H9 (cell line): ENCODE measurements at regions not wholly inside any gene's neighbourhood (a gene's known extent, or its start where the extent isn't known, plus 50 kb on each side); places are given as distances from the start of the nearest gene placed in this dataset.

Source experiments
- DNase-seq: peaks from one replicate; pipeline ENCODE4 v3.0.0-alpha.2; 2017
- H2AFZ ChIP-seq: one replicate; pipeline ENCODE4 v1.6.1; 2013; ENCODE audit warnings: mild to moderate bottlenecking, low read length, control low read depth, moderate library complexity
- H2AK5ac ChIP-seq: 2 replicates; pipeline ENCODE4 v1.6.1; 2013; ENCODE audit warnings: low read length, control low read depth, mixed read lengths; ENCODE audit not compliant: insufficient read length
- H2BK120ac ChIP-seq: one replicate; pipeline ENCODE4 v1.6.1; 2013; ENCODE audit warnings: low read depth, mild to moderate bottlenecking, low read length, control low read depth, inconsistent platforms; ENCODE audit not compliant: poor library complexity, severe bottlenecking
- H2BK12ac ChIP-seq: 2 replicates; pipeline ENCODE4 v1.6.1; 2013; ENCODE audit warnings: low read length, control low read depth, mixed read lengths, low read depth; ENCODE audit not compliant: insufficient read length
- H2BK15ac ChIP-seq: 2 replicates; pipeline ENCODE4 v1.6.1; 2013; ENCODE audit warnings: low read depth, low read length, control low read depth
- H2BK20ac ChIP-seq: one replicate; pipeline ENCODE4 v1.6.1; 2013; ENCODE audit warnings: low read depth, mild to moderate bottlenecking, low read length, control low read depth, inconsistent platforms; ENCODE audit not compliant: poor library complexity, severe bottlenecking
- H2BK5ac ChIP-seq: 2 replicates; pipeline ENCODE4 v1.6.1; 2013; ENCODE audit warnings: low read length, control low read depth, mixed read lengths; ENCODE audit not compliant: insufficient read length
- H3K14ac ChIP-seq: 2 replicates; pipeline ENCODE4 v1.6.1; 2013; ENCODE audit warnings: low read length, control low read depth; ENCODE audit not compliant: insufficient read depth
- H3K18ac ChIP-seq: 2 replicates; pipeline ENCODE4 v1.6.1; 2013; ENCODE audit warnings: low read depth, mild to moderate bottlenecking, mixed read lengths, low read length, control low read depth; ENCODE audit not compliant: insufficient read length
- H3K23ac ChIP-seq: 2 replicates; pipeline ENCODE4 v1.6.1; 2013; ENCODE audit warnings: low read length, control low read depth, mixed read lengths, low read depth; ENCODE audit not compliant: insufficient read length
- H3K23me2 ChIP-seq: 2 replicates; pipeline ENCODE4 v1.6.1; 2013; ENCODE audit warnings: low read depth, mild to moderate bottlenecking, mixed read lengths, low read length, control low read depth; ENCODE audit not compliant: insufficient read length, poor library complexity, severe bottlenecking
- H3K27ac ChIP-seq: 2 replicates; pipeline ENCODE4 v1.5.1; 2013; ENCODE audit warnings: low read length, control low read depth, mixed read lengths, low read depth; ENCODE audit not compliant: insufficient read length
- H3K27me3 ChIP-seq: 2 replicates; pipeline ENCODE4 v1.6.1; 2013; ENCODE audit warnings: low read length, control low read depth, inconsistent platforms; ENCODE audit not compliant: insufficient read depth
- H3K4ac ChIP-seq: 2 replicates; pipeline ENCODE4 v1.6.1; 2013; ENCODE audit warnings: low read depth, mild to moderate bottlenecking, control low read depth, inconsistent platforms, low read length, moderate library complexity
- H3K4me1 ChIP-seq: 2 replicates; pipeline ENCODE4 v1.6.1; 2013; ENCODE audit warnings: low read length, control low read depth, inconsistent platforms; ENCODE audit not compliant: insufficient read depth
- H3K4me2 ChIP-seq: 2 replicates; pipeline ENCODE4 v1.6.1; 2013; ENCODE audit warnings: low read length, control low read depth, mixed read lengths; ENCODE audit not compliant: insufficient read length, insufficient read depth
- H3K56ac ChIP-seq: 2 replicates; pipeline ENCODE4 v1.6.1; 2013; ENCODE audit warnings: low read depth, mild to moderate bottlenecking, mixed read lengths, low read length, control low read depth; ENCODE audit not compliant: insufficient read length
- H3K79me1 ChIP-seq: 2 replicates; pipeline ENCODE4 v1.6.1; 2013; ENCODE audit warnings: low read depth, mild to moderate bottlenecking, moderate library complexity, low read length, control low read depth, inconsistent platforms; ENCODE audit not compliant: insufficient read depth, poor library complexity, severe bottlenecking
- H3K79me2 ChIP-seq: 2 replicates; pipeline ENCODE4 v1.6.1; 2013; ENCODE audit warnings: low read length, control low read depth, inconsistent platforms; ENCODE audit not compliant: insufficient read depth
- H3K9ac ChIP-seq: 2 replicates; pipeline ENCODE4 v1.6.1; 2013; ENCODE audit warnings: low read length, control low read depth, mixed read lengths; ENCODE audit not compliant: insufficient read length; ENCODE audit errors: extremely low read depth
- H3K9me3 ChIP-seq: one replicate; pipeline ENCODE4 v1.6.1; 2013; ENCODE audit warnings: low read depth, low read length, inconsistent platforms; ENCODE audit not compliant: control insufficient read depth
- H3T11ph ChIP-seq: one replicate; pipeline ENCODE4 v1.6.1; 2013; ENCODE audit warnings: mild to moderate bottlenecking, low read length, control low read depth, inconsistent platforms
- H4K20me1 ChIP-seq: one replicate; pipeline ENCODE4 v1.6.1; 2013; ENCODE audit not compliant: control insufficient read depth, insufficient read length, insufficient read depth
- H4K5ac ChIP-seq: 2 replicates; pipeline ENCODE4 v1.6.1; 2013; ENCODE audit warnings: low read depth, mild to moderate bottlenecking, mixed read lengths, low read length, control low read depth; ENCODE audit not compliant: insufficient read length
- H4K8ac ChIP-seq: replicated peaks from 2 replicates; pipeline ENCODE4 v1.6.1; 2013; ENCODE audit warnings: low read length, control low read depth, mixed read lengths, low read depth; ENCODE audit not compliant: insufficient read length
- H4K91ac ChIP-seq: 2 replicates; pipeline ENCODE4 v1.6.1; 2013; ENCODE audit warnings: low read depth, mild to moderate bottlenecking, moderate library complexity, mixed read lengths, low read length, control low read depth; ENCODE audit not compliant: insufficient read length
- H3K27ac Mint-ChIP-seq, 3 experiments: 2 replicates in 2 of 3; 3 replicates in 1 of 3; pipeline ENCODE4 v1.8.0; 2020 to 2021; ENCODE audit warnings: mixed read lengths in 3 of 3, mild to moderate bottlenecking in 1 of 3, moderate library complexity in 1 of 3
- H3K27me3 Mint-ChIP-seq: 2 replicates; pipeline ENCODE4 v1.8.0; 2021; ENCODE audit warnings: low read depth, mild to moderate bottlenecking, moderate library complexity, mixed read lengths
- H3K36me3 Mint-ChIP-seq, 3 experiments: 2 replicates in 2 of 3; 3 replicates in 1 of 3; pipeline ENCODE4 v1.8.0; 2020 to 2021; ENCODE audit warnings: low read depth in 3 of 3, mixed read lengths in 3 of 3; ENCODE audit not compliant: insufficient read depth in 1 of 3
- H3K4me1 Mint-ChIP-seq, 2 experiments: 2 replicates each; pipeline ENCODE4 v1.8.0; 2020; ENCODE audit warnings: mixed read lengths in 2 of 2
- H3K4me3 Mint-ChIP-seq, 2 experiments: 2 replicates in 1 of 2; 3 replicates in 1 of 2; pipeline ENCODE4 v1.8.0; 2020 to 2021; ENCODE audit warnings: mild to moderate bottlenecking in 2 of 2, mixed read lengths in 2 of 2, moderate library complexity in 1 of 2
- H3K9me3 Mint-ChIP-seq, 2 experiments: 2 replicates in 1 of 2; 3 replicates in 1 of 2; pipeline ENCODE4 v1.8.0; 2020; ENCODE audit warnings: mild to moderate bottlenecking in 2 of 2, mixed read lengths in 2 of 2, moderate library complexity in 1 of 2
- CTCF ChIP-seq: fragments of 200-600 bp; sonication (generic); conservative IDR thresholded peaks from 3 replicates; pipeline ENCODE4 v1.8.0; 2021; ENCODE audit warnings: antibody characterized with exemption, mild to moderate bottlenecking
- WGBS: extraction: QIAGEN DNeasy Blood & Tissue Kit; methylation state at CpG from one replicate; pipeline ENCODE4 v1.1.7; 2013; ENCODE audit warnings: missing lambda C conversion rate, low lambda C conversion rate, mixed read lengths; ENCODE audit not compliant: insufficient read length; ENCODE audit errors: extremely low coverage; 5-methylcytosine and 5-hydroxymethylcytosine counted together

DNA sequence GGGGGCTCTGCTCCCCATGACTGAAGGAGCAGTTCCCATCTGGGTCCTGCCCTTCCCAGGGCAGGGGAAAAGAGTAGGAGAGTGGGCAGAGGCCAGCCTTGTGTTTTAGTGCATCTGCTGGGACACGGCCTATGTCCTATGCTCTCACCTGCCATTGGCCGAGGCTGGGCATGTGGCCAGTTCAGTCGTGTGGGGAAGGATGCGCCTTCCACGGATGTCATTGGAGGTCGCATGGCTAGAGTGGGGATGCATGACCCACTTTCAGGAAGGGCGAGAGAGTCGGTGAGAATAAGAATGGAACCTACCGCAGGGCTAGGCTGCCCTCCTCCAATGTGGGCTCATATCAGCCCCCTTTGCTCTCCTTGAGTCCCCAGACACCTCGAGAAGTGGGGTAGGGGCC is 70.9 kb upstream of the HAAO start:
- H2BK12ac ChIP-seq, result no peak overlapping the region
- H4K20me1 ChIP-seq, result no peaks in the 10 kb centered on the region
- H3K9me3 ChIP-seq, result no peaks in the 10 kb centered on the region
- whole genome bisulfite sequencing, result no CpG with 5 or more reads among the region's 10 CpGs
- H3K27ac ChIP-seq, result no peak overlapping the region
- H2BK5ac ChIP-seq, result no peak overlapping the region
- H3K4me1 Mint-ChIP-seq, result peaks cover 0 to 6% of the 10 kb centered on the region in 2 experiments
- H4K5ac ChIP-seq, result no peak overlapping the region
- H2AK5ac ChIP-seq, result no peak overlapping the region
- H3K18ac ChIP-seq, result no peak overlapping the region
- no peak for TF ChIP-seq CTCF
- H2AFZ ChIP-seq, result no peak overlapping the region
- H3K14ac ChIP-seq, result no peak overlapping the region; the same call in 1 of the 2 replicates
- DNase-seq, result no peak
- H3K27me3 ChIP-seq, result no peaks in the 10 kb centered on the region
- H2BK20ac ChIP-seq, result no peak overlapping the region
- H3K36me3 Mint-ChIP-seq, result peaks cover 0 to 6% (median 0%) of the 10 kb centered on the region in 3 experiments; a peak in 2 of 7 replicates
- peak overlapping the region in 1 of 3 experiments; percentile 61; a peak in 2 of 7 replicates for H3K27ac Mint-ChIP-seq
- no peak overlapping the region for H3K4me2 ChIP-seq
- H2BK120ac ChIP-seq, result no peak overlapping the region
- no peaks in the 10 kb centered on the region for H3K27me3 Mint-ChIP-seq
- H3K79me1 ChIP-seq, result no peaks in the 10 kb centered on the region
- no peak overlapping the region for H4K91ac ChIP-seq
- H3K23ac ChIP-seq, result no peak overlapping the region
- H3K9me3 Mint-ChIP-seq, result peaks cover 6% of the 10 kb centered on the region in 2 experiments
- H3K9ac ChIP-seq, result no peak overlapping the region
- H3T11ph ChIP-seq, result no peak overlapping the region
- H3K4me1 ChIP-seq, result no peaks in the 10 kb centered on the region
- no peaks in the 10 kb centered on the region for H3K79me2 ChIP-seq
- no peak overlapping the region for H2BK15ac ChIP-seq
- H3K4me3 Mint-ChIP-seq, result no peak overlapping the region
- H3K4ac ChIP-seq, result no peak overlapping the region
- H3K56ac ChIP-seq, result no peak overlapping the region
- no peak overlapping the region for H4K8ac ChIP-seq
- H3K23me2 ChIP-seq, result no peaks in the 10 kb centered on the region
